SU-DHL-6 (cell line): ENCODE measurements at regions not wholly inside any gene's neighbourhood (a gene's known extent, or its start where the extent isn't known, plus 50 kb on each side); places are given as distances from the start of the nearest gene placed in this dataset.
"Not testable (repeated sequence)": the region's sequence is repeated elsewhere in the genome, so short reads cannot be mapped to it uniquely, and the experiment has no call there.

ENCODE experiments used
- EZH2phosphoT487 ChIP-seq: fragments of 200-600 bp; sonication (generic), shearing (Covaris generic); conservative IDR thresholded peaks from 2 replicates; pipeline ENCODE4 v1.6.1; 2018; ENCODE audit warnings: mild to moderate bottlenecking, antibody characterized with exemption, low read length, moderate library complexity, mixed read lengths
- TF ChIP-seq, protein P1 (sequence below): fragments of 200-600 bp; sonication (generic); IDR thresholded peaks from one replicate; pipeline ENCODE4 v1.5.1; 2017; ENCODE audit warnings: antibody characterized with exemption, mild to moderate bottlenecking, low read length, moderate library complexity; ENCODE audit not compliant: insufficient read depth, poor library complexity, severe bottlenecking

DNA sequence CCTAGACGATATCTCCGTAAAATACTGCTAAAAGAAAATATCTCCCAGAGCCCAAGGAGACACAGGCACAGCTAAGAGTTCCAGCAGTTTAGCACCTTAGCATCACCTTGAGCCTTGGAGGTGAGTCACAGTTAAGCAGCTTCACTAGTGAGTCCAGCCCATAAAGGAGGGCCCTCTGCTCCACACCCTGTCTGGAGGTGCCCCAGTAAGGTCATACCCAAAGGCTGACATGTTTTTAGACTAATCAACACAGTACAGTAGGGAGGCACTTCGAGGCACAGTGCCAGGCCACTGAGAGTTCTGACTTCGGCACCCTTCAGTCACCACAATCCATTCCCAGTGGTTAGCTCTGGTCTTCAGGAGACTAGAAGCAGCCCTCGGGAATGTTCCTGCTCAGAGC lies 121.8 kb downstream of the CDRT15L2 start:
- TF ChIP-seq, protein P1, sequence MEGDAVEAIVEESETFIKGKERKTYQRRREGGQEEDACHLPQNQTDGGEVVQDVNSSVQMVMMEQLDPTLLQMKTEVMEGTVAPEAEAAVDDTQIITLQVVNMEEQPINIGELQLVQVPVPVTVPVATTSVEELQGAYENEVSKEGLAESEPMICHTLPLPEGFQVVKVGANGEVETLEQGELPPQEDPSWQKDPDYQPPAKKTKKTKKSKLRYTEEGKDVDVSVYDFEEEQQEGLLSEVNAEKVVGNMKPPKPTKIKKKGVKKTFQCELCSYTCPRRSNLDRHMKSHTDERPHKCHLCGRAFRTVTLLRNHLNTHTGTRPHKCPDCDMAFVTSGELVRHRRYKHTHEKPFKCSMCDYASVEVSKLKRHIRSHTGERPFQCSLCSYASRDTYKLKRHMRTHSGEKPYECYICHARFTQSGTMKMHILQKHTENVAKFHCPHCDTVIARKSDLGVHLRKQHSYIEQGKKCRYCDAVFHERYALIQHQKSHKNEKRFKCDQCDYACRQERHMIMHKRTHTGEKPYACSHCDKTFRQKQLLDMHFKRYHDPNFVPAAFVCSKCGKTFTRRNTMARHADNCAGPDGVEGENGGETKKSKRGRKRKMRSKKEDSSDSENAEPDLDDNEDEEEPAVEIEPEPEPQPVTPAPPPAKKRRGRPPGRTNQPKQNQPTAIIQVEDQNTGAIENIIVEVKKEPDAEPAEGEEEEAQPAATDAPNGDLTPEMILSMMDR = not testable (repeated sequence)
- TF ChIP-seq EZH2phosphoT487 = not testable (repeated sequence)
